ENCODE measurements at regions not wholly inside any gene's neighbourhood (a gene's known extent, or its start where the extent isn't known, plus 50 kb on each side); places are given as distances from the start of the nearest gene placed in this dataset.
"Not testable (repeated sequence)": the region's sequence is repeated elsewhere in the genome, so short reads cannot be mapped to it uniquely, and the experiment has no call there.

- no peak for DNase-seq
Observed at GRCh38 chr5:143955141-143955540, 143.2 kb downstream of the HMHB1 start.

- no peak for DNase-seq
Observed at GRCh38 chr5:143957455-143957854, 145.5 kb downstream of the HMHB1 start.

- DNase-seq: no peak
Observed at GRCh38 chr5:143962201-143962600, 150.2 kb downstream of the HMHB1 start.

GRCh38 chr5:143964919-143965318 is 153.0 kb downstream of the HMHB1 start:
- no peak for DNase-seq

GRCh38 chr5:143966280-143966679 is 154.3 kb downstream of the HMHB1 start:
- no peak for DNase-seq

- DNase-seq: no peak
Observed at GRCh38 chr5:143968071-143968878, 156.3 kb downstream of the HMHB1 start.

GRCh38 chr5:143970159-143970558 is 158.2 kb downstream of the HMHB1 start:
- no peak for DNase-seq

GRCh38 chr5:143972068-143972467 is 160.1 kb downstream of the HMHB1 start:
- DNase-seq: no peak

GRCh38 chr5:143976055-143976454 is 164.1 kb downstream of the HMHB1 start:
- DNase-seq: no peak

GRCh38 chr5:143977891-143978461 is 166.0 kb downstream of the HMHB1 start:
- no peak for DNase-seq

- DNase-seq: no peak
Observed at GRCh38 chr5:143979044-143979690, 167.2 kb downstream of the HMHB1 start.

- DNase-seq: no peak
Observed at GRCh38 chr5:143980506-143980905, 168.5 kb downstream of the HMHB1 start.

- not testable (repeated sequence) for DNase-seq
Observed at GRCh38 chr5:143982957-143983356, 171.0 kb downstream of the HMHB1 start.

- no peak for DNase-seq
Observed at GRCh38 chr5:143985832-143986515, 174.0 kb downstream of the HMHB1 start.

- no peak for DNase-seq
Observed at GRCh38 chr5:143986516-143987212, 174.7 kb downstream of the HMHB1 start.

- no peak for DNase-seq
Observed at GRCh38 chr5:143987264-143987663, 175.3 kb downstream of the HMHB1 start.

GRCh38 chr5:143987751-143988560 is 176.0 kb downstream of the HMHB1 start:
- no peak for DNase-seq

- DNase-seq: no peak
Observed at GRCh38 chr5:143992496-143992895, 178.0 kb downstream of the YIPF5 start.

- no peak for DNase-seq
Observed at GRCh38 chr5:144002876-144003275, 167.6 kb downstream of the YIPF5 start.

GRCh38 chr5:144003636-144004035 is 166.8 kb downstream of the YIPF5 start:
- no peak for DNase-seq

GRCh38 chr5:144004146-144004545 is 166.3 kb downstream of the YIPF5 start:
- no peak for DNase-seq

Data from right kidney (tissue), 1 donor.